ENCODE measurements at regions not wholly inside any gene's neighbourhood (a gene's known extent, or its start where the extent isn't known, plus 50 kb on each side); places are given as distances from the start of the nearest gene placed in this dataset.

DNA sequence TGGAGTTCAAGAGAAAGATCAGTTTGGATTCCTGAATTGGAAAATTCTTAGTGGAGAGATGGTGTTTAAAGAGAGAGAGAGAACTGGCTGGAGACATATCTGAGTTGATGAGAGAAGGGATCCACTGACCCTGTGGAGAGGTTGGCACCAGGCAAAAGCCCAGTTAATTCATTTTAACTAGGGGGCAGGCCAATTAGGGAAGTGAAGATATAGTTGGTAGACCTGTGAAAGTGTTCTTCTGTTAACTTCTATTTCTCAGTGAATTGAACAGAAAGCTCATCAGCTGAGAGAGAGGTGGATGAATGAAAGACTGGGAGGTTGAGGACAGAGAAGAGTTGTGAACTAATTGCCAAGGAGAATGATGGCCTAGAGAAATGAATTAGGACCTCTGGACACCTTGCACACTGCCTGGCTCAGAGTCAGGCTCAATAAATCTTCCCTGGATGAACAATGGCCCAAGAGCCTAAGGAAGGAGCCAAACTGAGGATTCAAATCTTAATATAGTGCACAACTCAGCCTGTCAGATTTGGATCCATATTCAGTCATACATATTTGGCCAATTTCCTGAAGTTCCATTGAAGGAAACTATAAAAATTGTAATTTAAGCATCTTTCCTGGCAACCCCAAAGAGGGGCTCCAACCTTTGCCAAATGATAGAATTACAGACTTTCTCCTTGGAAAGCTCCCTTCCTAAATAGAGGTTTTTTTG lies 82.2 kb upstream of the RMDN2 start:
- DNase-seq (ENCODE audit: low spot score) (no peak), ATAC-seq (ENCODE audit: low FRiP score) (no peak)
- TF ChIP-seq, protein P1, sequence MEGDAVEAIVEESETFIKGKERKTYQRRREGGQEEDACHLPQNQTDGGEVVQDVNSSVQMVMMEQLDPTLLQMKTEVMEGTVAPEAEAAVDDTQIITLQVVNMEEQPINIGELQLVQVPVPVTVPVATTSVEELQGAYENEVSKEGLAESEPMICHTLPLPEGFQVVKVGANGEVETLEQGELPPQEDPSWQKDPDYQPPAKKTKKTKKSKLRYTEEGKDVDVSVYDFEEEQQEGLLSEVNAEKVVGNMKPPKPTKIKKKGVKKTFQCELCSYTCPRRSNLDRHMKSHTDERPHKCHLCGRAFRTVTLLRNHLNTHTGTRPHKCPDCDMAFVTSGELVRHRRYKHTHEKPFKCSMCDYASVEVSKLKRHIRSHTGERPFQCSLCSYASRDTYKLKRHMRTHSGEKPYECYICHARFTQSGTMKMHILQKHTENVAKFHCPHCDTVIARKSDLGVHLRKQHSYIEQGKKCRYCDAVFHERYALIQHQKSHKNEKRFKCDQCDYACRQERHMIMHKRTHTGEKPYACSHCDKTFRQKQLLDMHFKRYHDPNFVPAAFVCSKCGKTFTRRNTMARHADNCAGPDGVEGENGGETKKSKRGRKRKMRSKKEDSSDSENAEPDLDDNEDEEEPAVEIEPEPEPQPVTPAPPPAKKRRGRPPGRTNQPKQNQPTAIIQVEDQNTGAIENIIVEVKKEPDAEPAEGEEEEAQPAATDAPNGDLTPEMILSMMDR (IDR thresholded peaks at IDR 0.05), result no peak

DNA sequence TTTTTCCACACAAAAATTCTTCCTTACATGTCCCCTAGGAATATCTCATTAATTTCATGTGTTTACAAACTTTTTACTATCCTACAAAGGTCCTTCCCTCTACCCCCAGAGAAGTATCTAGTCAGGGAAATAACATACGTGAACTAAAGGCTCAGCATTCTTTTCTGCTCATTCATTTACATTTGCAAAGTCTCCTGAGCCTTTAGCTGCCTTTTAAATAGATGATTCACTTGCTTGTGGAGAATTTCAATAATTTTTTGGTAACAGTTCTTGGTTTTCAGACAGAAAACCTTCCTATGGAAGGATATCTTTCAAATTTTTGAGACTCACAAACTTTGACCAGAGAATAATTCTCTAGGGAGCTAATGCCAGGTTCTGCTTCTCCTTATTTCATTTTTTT lies 81.5 kb upstream of the RMDN2 start:
- DNase-seq (ENCODE audit: low spot score) (no peak), ATAC-seq (ENCODE audit: low FRiP score) (no peak)
- TF ChIP-seq, protein P1 (IDR thresholded peaks at IDR 0.05), result no peak

DNA sequence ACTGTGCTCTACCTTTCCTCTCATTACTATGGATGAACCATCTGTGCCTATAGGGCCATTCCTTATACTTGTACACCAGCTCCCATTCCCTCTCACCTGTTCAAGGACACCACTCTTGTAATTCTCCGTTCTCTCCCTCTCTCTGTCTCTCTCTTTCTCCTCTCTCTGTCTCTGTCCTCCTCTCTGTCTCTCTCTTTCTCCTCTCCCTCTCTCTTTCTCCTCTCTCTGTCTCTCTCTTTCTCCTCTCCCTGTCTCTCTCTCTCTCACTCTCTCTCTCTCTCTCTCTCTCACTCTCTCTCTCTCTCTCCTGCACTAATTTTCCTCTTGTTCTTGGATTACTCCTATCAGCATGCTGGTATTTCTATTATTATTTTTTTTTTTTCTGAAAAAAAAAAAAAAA lies 78.9 kb upstream of the RMDN2 start:
- DNase-seq (ENCODE audit: low spot score) (no peak), ATAC-seq (ENCODE audit: low FRiP score) (no peak)
- TF ChIP-seq, protein P1 (IDR thresholded peaks at IDR 0.05), result no peak

DNA sequence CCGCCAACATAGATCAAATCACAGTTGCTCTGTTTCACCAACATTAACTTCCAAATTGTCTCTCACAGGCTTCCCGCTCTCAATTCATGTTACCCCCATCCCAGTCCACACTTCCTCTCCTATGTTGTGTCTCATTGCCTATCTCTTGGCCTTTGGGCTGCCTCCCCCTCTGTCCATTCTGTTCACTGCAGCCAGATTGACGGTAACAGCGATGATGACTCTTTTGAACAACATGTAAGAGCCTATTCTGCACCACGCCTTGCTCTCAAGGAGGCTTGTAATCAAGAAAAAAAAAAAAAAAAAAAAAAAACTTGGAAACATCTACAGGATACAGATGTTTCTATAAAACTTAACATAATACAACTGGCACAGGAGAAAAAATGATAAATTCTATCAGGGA lies 77.3 kb upstream of the RMDN2 start:
- TF ChIP-seq, protein P1 (IDR thresholded peaks at IDR 0.05), result no peak
- ATAC-seq (ENCODE audit: low FRiP score) (no peak), DNase-seq (ENCODE audit: low spot score) (no peak)

DNA sequence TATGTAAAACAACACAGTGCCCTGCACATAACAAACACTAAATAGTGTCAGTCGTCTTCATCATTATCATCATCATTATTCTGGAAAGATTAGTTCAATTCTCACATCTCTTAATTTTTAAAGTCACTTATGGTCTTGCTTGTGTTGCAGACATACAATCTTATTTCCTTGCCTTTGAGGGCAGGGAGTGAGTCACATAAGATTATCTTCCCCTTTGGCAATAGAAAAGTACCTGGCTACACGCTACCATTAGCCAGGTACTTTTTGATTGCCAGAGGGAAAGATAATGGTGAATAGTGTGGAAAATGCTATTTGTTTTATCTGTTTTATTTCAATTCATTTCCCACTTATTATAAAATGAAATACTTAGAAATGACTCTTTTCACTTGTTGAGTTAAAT lies 76.6 kb upstream of the RMDN2 start:
- ATAC-seq (ENCODE audit: low FRiP score), result no peak
- TF ChIP-seq, protein P1 (IDR thresholded peaks at IDR 0.05), result no peak
- no peak for DNase-seq (ENCODE audit: low spot score)

DNA sequence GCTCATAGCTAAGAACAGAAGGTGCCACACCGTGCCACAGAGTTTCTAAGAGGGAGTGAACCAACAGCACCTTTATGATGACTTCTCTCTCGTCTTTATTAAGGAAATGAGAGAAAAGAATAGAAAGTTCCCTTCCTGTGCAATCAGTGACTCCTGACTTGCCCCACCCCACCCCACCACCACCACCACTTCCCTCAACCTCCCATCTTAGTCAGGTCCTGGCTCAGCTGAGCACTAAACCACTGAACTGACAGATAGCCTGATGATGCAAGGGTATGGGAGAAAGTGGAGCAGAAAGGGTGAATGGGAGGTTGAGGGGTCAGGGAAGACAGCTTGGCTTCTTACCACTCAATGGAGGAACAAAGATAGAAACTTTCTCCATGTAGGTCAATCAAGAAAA lies 75.2 kb upstream of the RMDN2 start:
- no peak for DNase-seq (ENCODE audit: low spot score)
- TF ChIP-seq, protein P1 (IDR thresholded peaks at IDR 0.05), result no peak
- no peak for ATAC-seq (ENCODE audit: low FRiP score)

DNA sequence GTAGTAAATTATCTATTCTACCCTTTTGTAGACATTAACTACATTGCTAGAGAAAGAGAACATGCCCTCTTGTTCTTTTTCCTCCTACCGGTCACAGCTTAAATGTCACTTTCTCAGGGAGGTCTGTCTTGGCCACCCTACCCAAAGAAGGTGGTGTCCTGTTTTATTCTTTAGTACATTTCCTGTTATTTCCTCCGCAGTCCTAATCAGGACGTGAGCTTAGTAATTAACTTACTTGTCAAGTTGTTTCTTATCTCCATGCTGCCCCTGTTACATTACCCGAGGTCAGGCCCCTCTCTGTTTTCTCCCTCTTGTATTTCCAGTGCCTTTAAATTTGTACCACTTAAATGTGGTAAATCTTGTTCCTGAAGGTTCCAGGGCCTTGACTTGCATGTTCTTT lies 73.7 kb upstream of the RMDN2 start:
- no peak for DNase-seq (ENCODE audit: low spot score)
- TF ChIP-seq, protein P1 (IDR thresholded peaks at IDR 0.05), result no peak
- ATAC-seq (ENCODE audit: low FRiP score), result no peak
